Mesenchymal stem cell (in vitro differentiated cells and primary cell): ENCODE measurements at regions not wholly inside any gene's neighbourhood (a gene's known extent, or its start where the extent isn't known, plus 50 kb on each side); places are given as distances from the start of the nearest gene placed in this dataset.
"Not testable (repeated sequence)": the region's sequence is repeated elsewhere in the genome, so short reads cannot be mapped to it uniquely, and the experiment has no call there.

Experiments used
- DNase-seq: peaks from one replicate; pipeline ENCODE4 v3.0.0-alpha.2; 2013
- H2AFZ ChIP-seq: one replicate; pipeline ENCODE4 v1.6.1; 2013; ENCODE audit warnings: low read depth, mild to moderate bottlenecking, control low read depth, inconsistent platforms, low read length, moderate library complexity
- H2AK5ac ChIP-seq: 2 replicates; pipeline ENCODE4 v1.6.1; 2013; ENCODE audit warnings: low read length, moderate library complexity, mild to moderate bottlenecking, inconsistent platforms; ENCODE audit not compliant: severe bottlenecking
- H2BK120ac ChIP-seq: one replicate; pipeline ENCODE4 v1.6.1; 2013; ENCODE audit warnings: low read depth, mild to moderate bottlenecking, inconsistent platforms, low read length, moderate library complexity
- H2BK12ac ChIP-seq, 2 experiments: one replicate each; pipeline ENCODE4 v1.6.1; 2013; ENCODE audit warnings: inconsistent platforms in 2 of 2, low read length in 2 of 2, mild to moderate bottlenecking in 2 of 2, moderate library complexity in 2 of 2, control low read depth in 1 of 2
- H2BK15ac ChIP-seq: one replicate; pipeline ENCODE4 v1.6.1; 2013; ENCODE audit warnings: mild to moderate bottlenecking, low read depth, inconsistent platforms; ENCODE audit not compliant: poor library complexity, severe bottlenecking
- H2BK5ac ChIP-seq: 2 replicates; pipeline ENCODE4 v1.6.1; 2013; ENCODE audit warnings: low read depth, mild to moderate bottlenecking, low read length, control low read depth, inconsistent platforms; ENCODE audit not compliant: poor library complexity, severe bottlenecking
- H3K14ac ChIP-seq, 2 experiments: one replicate each; pipeline ENCODE4 v1.6.1; 2013; ENCODE audit warnings: inconsistent platforms in 2 of 2, low read length in 2 of 2, control low read depth in 1 of 2, mild to moderate bottlenecking in 1 of 2, moderate library complexity in 1 of 2
- H3K18ac ChIP-seq, 2 experiments: one replicate each; pipeline ENCODE4 v1.6.1; 2013; ENCODE audit warnings: inconsistent platforms in 2 of 2, low read length in 2 of 2, control low read depth in 1 of 2, low read depth in 1 of 2, mild to moderate bottlenecking in 1 of 2
- H3K23ac ChIP-seq, 2 experiments: one replicate each; pipeline ENCODE4 v1.6.1; 2013; ENCODE audit warnings: inconsistent platforms in 2 of 2, low read length in 2 of 2, mild to moderate bottlenecking in 2 of 2, moderate library complexity in 2 of 2, control low read depth in 1 of 2
- H3K27ac ChIP-seq: 2 replicates; pipeline ENCODE4 v1.5.1; 2013; ENCODE audit warnings: mild to moderate bottlenecking, moderate library complexity, low read length, control low read depth, inconsistent platforms; ENCODE audit not compliant: poor library complexity, severe bottlenecking
- H3K27me3 ChIP-seq, 2 experiments: 2 replicates each; pipeline versions ENCODE4 v1.6.1 to v1.7.0; 2013; ENCODE audit warnings: low read length in 2 of 2, mild to moderate bottlenecking in 2 of 2, moderate library complexity in 2 of 2, control low read depth in 1 of 2, inconsistent platforms in 1 of 2; ENCODE audit not compliant: control insufficient read depth in 1 of 2, insufficient read depth in 1 of 2
- H3K36me3 ChIP-seq, 2 experiments: 2 replicates each; pipeline versions ENCODE4 v1.6.1 to v1.7.0; 2013; ENCODE audit warnings: low read length in 2 of 2, control low read depth in 1 of 2, inconsistent platforms in 1 of 2, low read depth in 1 of 2, mild to moderate bottlenecking in 1 of 2; ENCODE audit not compliant: insufficient read depth in 2 of 2, control insufficient read depth in 1 of 2
- H3K4ac ChIP-seq, 2 experiments: one replicate each; pipeline ENCODE4 v1.6.1; 2013; ENCODE audit warnings: inconsistent platforms in 2 of 2, low read length in 2 of 2, mild to moderate bottlenecking in 2 of 2, moderate library complexity in 2 of 2, control low read depth in 1 of 2, low read depth in 1 of 2
- H3K4me1 ChIP-seq: 2 replicates; pipeline ENCODE4 v1.6.1; 2013; ENCODE audit warnings: low read depth, low read length, control low read depth; ENCODE audit not compliant: control insufficient read depth, insufficient read depth
- H3K4me2 ChIP-seq: 2 replicates; pipeline ENCODE4 v1.6.1; 2013; ENCODE audit warnings: low read length, mild to moderate bottlenecking, inconsistent platforms; ENCODE audit not compliant: poor library complexity, severe bottlenecking
- H3K4me3 ChIP-seq, 2 experiments: 2 replicates each; pipeline versions ENCODE4 v1.5.1 to v1.7.0; 2013; ENCODE audit warnings: low read length in 2 of 2, mild to moderate bottlenecking in 2 of 2, control low read depth in 1 of 2, low read depth in 1 of 2; ENCODE audit not compliant: insufficient read depth in 1 of 2
- H3K79me1 ChIP-seq: replicated peaks from 2 replicates; pipeline ENCODE4 v1.6.1; 2013; ENCODE audit warnings: mild to moderate bottlenecking, control low read depth, low read length, inconsistent platforms; ENCODE audit not compliant: poor library complexity, severe bottlenecking
- H3K9ac ChIP-seq: 2 replicates; pipeline ENCODE4 v1.7.0; 2013; ENCODE audit warnings: mild to moderate bottlenecking, low read length, moderate library complexity
- H3K9me3 ChIP-seq: 2 replicates; pipeline ENCODE4 v1.7.0; 2013; ENCODE audit warnings: mild to moderate bottlenecking, low read length; ENCODE audit not compliant: control insufficient read depth
- H4K8ac ChIP-seq: one replicate; pipeline ENCODE4 v1.6.1; 2013; ENCODE audit warnings: inconsistent platforms, mild to moderate bottlenecking, low read length, moderate library complexity
- H4K91ac ChIP-seq: one replicate; pipeline ENCODE4 v1.6.1; 2013; ENCODE audit warnings: mild to moderate bottlenecking, low read length, inconsistent platforms
- WGBS: methylation state at CpG from one replicate; pipeline ENCODE4 v1.1.7; 2013; ENCODE audit warnings: mixed read lengths; 5-methylcytosine and 5-hydroxymethylcytosine counted together

DNA sequence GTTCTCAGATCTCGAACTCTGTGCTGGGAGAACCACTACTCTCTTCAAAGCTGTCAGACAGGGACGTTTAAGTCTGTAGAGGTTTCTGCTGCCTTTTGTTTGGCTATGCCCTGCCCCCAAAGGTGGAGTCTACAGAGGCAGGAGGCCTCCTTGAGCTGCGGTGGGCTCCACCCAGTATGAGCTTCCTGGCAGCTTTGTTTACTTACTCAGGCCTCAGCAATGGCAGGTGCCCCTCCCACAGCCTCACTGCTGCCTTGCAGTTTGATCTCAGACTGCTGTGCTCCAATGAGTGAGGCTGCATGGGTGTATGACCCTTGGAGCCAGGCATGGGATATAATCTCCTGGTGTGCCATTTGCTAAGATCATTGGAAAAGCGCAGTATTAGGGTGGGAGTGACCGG lies 75.4 kb upstream of the ANKRD30A start:
- not testable (repeated sequence) for H3K4me1 ChIP-seq, H3K9ac ChIP-seq, H2BK12ac ChIP-seq, H4K8ac ChIP-seq, H3K4me3 ChIP-seq, H3K23ac ChIP-seq, H3K36me3 ChIP-seq, H3K18ac ChIP-seq, H3K27me3 ChIP-seq, H2BK120ac ChIP-seq, H2BK5ac ChIP-seq, H2AK5ac ChIP-seq, DNase-seq, H3K27ac ChIP-seq, H3K9me3 ChIP-seq, H3K4ac ChIP-seq, H2BK15ac ChIP-seq, H3K14ac ChIP-seq, H2AFZ ChIP-seq, H3K4me2 ChIP-seq, H3K79me1 ChIP-seq, H4K91ac ChIP-seq
- WGBS, result 65% methylated on average over 5 of the region's 5 CpGs

GRCh38 chr10:37044319-37044718 lies 81.1 kb upstream of the ANKRD30A start:
- H3K14ac ChIP-seq, H2BK120ac ChIP-seq, H3K4me1 ChIP-seq, H3K9ac ChIP-seq, H4K8ac ChIP-seq, H2BK15ac ChIP-seq, H3K9me3 ChIP-seq, H3K18ac ChIP-seq, H3K4me3 ChIP-seq, H2AK5ac ChIP-seq, H3K79me1 ChIP-seq, H3K27ac ChIP-seq, H3K27me3 ChIP-seq, H2BK5ac ChIP-seq, DNase-seq, H3K23ac ChIP-seq, H2AFZ ChIP-seq, H2BK12ac ChIP-seq, H4K91ac ChIP-seq, H3K4me2 ChIP-seq, H3K36me3 ChIP-seq, H3K4ac ChIP-seq: not testable (repeated sequence)
- WGBS, result 84% methylated on average over 10 of the region's 10 CpGs

- no peaks in the 10 kb centered on the region for H3K79me1 ChIP-seq
- no peak overlapping the region for H3K27ac ChIP-seq
- H3K9me3 ChIP-seq, result no peaks in the 10 kb centered on the region
- H2BK15ac ChIP-seq, result no peak overlapping the region
- no peaks in the 10 kb centered on the region for H3K4me1 ChIP-seq
- no peaks in the 10 kb centered on the region for H3K36me3 ChIP-seq
- H3K9ac ChIP-seq, result no peak overlapping the region
- no peak overlapping the region for H2BK5ac ChIP-seq
- no peak overlapping the region for H2BK12ac ChIP-seq
- no peak for DNase-seq
- no peaks in the 10 kb centered on the region for H3K27me3 ChIP-seq
- H3K14ac ChIP-seq, result no peak overlapping the region
- no peak overlapping the region for H2BK120ac ChIP-seq
- 0% methylated on average over 1 of the region's 1 CpG for WGBS
- H3K18ac ChIP-seq, result no peak overlapping the region
- no peak overlapping the region for H3K4ac ChIP-seq
- no peak overlapping the region for H3K23ac ChIP-seq
- no peak overlapping the region for H2AK5ac ChIP-seq
- no peak overlapping the region for H3K4me2 ChIP-seq
- no peak overlapping the region for H4K91ac ChIP-seq
- no peak overlapping the region for H4K8ac ChIP-seq
- H2AFZ ChIP-seq, result no peak overlapping the region
- H3K4me3 ChIP-seq, result no peak overlapping the region
Measured at GRCh38 chr10:37035853-37036252, 89.5 kb upstream of the ANKRD30A start.

- no peak overlapping the region for H3K4me3 ChIP-seq
- H2BK120ac ChIP-seq, result no peak overlapping the region
- 26% methylated on average over 2 of the region's 2 CpGs for WGBS
- H2BK5ac ChIP-seq, result no peak overlapping the region
- H3K4me1 ChIP-seq, result no peaks in the 10 kb centered on the region
- no peak overlapping the region for H4K91ac ChIP-seq
- H3K79me1 ChIP-seq, result no peaks in the 10 kb centered on the region
- H4K8ac ChIP-seq, result no peak overlapping the region
- no peak for DNase-seq
- no peak overlapping the region for H3K4me2 ChIP-seq
- H3K4ac ChIP-seq, result no peak overlapping the region
- no peak overlapping the region for H3K9ac ChIP-seq
- no peak overlapping the region for H2AK5ac ChIP-seq
- H3K27me3 ChIP-seq, result no peaks in the 10 kb centered on the region
- H3K27ac ChIP-seq, result no peak overlapping the region
- H3K9me3 ChIP-seq, result peaks cover 5% of the 10 kb centered on the region
- no peak overlapping the region for H3K18ac ChIP-seq
- H3K14ac ChIP-seq, result no peak overlapping the region
- H2AFZ ChIP-seq, result no peak overlapping the region
- H2BK15ac ChIP-seq, result no peak overlapping the region
- H2BK12ac ChIP-seq, result no peak overlapping the region
- no peaks in the 10 kb centered on the region for H3K36me3 ChIP-seq
- no peak overlapping the region for H3K23ac ChIP-seq
Measured at GRCh38 chr10:37015498-37015897, 109.9 kb upstream of the ANKRD30A start.
